Liver (tissue), 8 donors: ENCODE measurements at regions not wholly inside any gene's neighbourhood (a gene's known extent, or its start where the extent isn't known, plus 50 kb on each side); places are given as distances from the start of the nearest gene placed in this dataset.

Experiments
- DNase-seq: peaks from one replicate; pipeline ENCODE4 v3.0.0-alpha.2; 2017; ENCODE audit warnings: low spot score
- H3K27ac ChIP-seq, 2 donors: one replicate each; pipeline ENCODE4 v1.7.0; 2013; ENCODE audit warnings: inconsistent platforms in 2 of 2, low read length in 2 of 2, control low read depth in 1 of 2, low read depth in 1 of 2, mild to moderate bottlenecking in 1 of 2
- H3K27me3 ChIP-seq, 4 donors: one replicate each; pipeline versions ENCODE4 v1.6.1 to v1.7.0; 2013; ENCODE audit warnings: low read length in 3 of 4, inconsistent platforms in 1 of 4, mild to moderate bottlenecking in 1 of 4, moderate library complexity in 1 of 4; ENCODE audit not compliant: control insufficient read depth in 4 of 4, insufficient read depth in 4 of 4
- H3K36me3 ChIP-seq, 4 donors: one replicate each; pipeline versions ENCODE4 v1.6.1 to v1.7.0; 2013; ENCODE audit warnings: low read length in 3 of 4, mild to moderate bottlenecking in 3 of 4, low read depth in 1 of 4, moderate library complexity in 1 of 4; ENCODE audit not compliant: control insufficient read depth in 4 of 4, insufficient read depth in 3 of 4
- H3K4me1 ChIP-seq, 4 donors: one replicate each; pipeline versions ENCODE4 v1.6.1 to v1.7.0; 2013; ENCODE audit warnings: low read length in 3 of 4, mild to moderate bottlenecking in 3 of 4, moderate library complexity in 1 of 4; ENCODE audit not compliant: control insufficient read depth in 4 of 4, insufficient read depth in 4 of 4
- H3K4me3 ChIP-seq, 3 donors: one replicate each; pipeline versions ENCODE4 v1.6.1 to v1.7.0; 2013; ENCODE audit warnings: low read length in 3 of 3, control low read depth in 1 of 3, low read depth in 1 of 3, mild to moderate bottlenecking in 1 of 3
- H3K9ac ChIP-seq, 2 donors: one replicate each; pipeline ENCODE4 v1.7.0; 2013; ENCODE audit warnings: low read length in 2 of 2, mild to moderate bottlenecking in 2 of 2, moderate library complexity in 2 of 2, control low read depth in 1 of 2, low read depth in 1 of 2
- H3K9me3 ChIP-seq, 4 donors: one replicate each; pipeline versions ENCODE4 v1.6.1 to v1.7.0; 2013; ENCODE audit warnings: low read length in 3 of 4; ENCODE audit not compliant: control insufficient read depth in 4 of 4
- ATF3 ChIP-seq: IDR thresholded peaks from 2 replicates; pipeline ENCODE4 v1.6.1; 2016; ENCODE audit warnings: antibody characterized with exemption
- CTCF ChIP-seq: fragments of 150-350 bp; IDR thresholded peaks from 2 replicates; pipeline ENCODE4 v1.5.1; 2017; ENCODE audit warnings: improper control_type of control experiment, low read depth, low read length; ENCODE audit not compliant: missing input control
- EGR1 ChIP-seq, 2 donors: IDR thresholded peaks; 2 replicates each; pipeline ENCODE4 v1.6.1; 2016 to 2018; ENCODE audit warnings: antibody characterized with exemption in 2 of 2, low read depth in 2 of 2
- FOXA1 ChIP-seq: IDR thresholded peaks from 2 replicates; pipeline ENCODE4 v1.6.1; 2016; ENCODE audit warnings: antibody characterized with exemption
- FOXA2 ChIP-seq: IDR thresholded peaks from 2 replicates; pipeline ENCODE4 v1.6.1; 2016; ENCODE audit warnings: antibody characterized with exemption
- GABPA ChIP-seq, 2 donors: IDR thresholded peaks in 1 of 2; conservative IDR thresholded peaks in 1 of 2; 2 replicates each; pipeline ENCODE4 v1.6.1; 2016; ENCODE audit warnings: antibody characterized with exemption in 2 of 2, mild to moderate bottlenecking in 1 of 2, moderate library complexity in 1 of 2
- HNF4A ChIP-seq, 2 donors: conservative IDR thresholded peaks; 2 replicates each; pipeline ENCODE4 v1.6.1; 2016; ENCODE audit warnings: antibody characterized with exemption in 2 of 2, mild to moderate bottlenecking in 2 of 2
- HNF4G ChIP-seq: IDR thresholded peaks from 2 replicates; pipeline ENCODE4 v1.6.1; 2016; ENCODE audit warnings: antibody characterized with exemption
- JUND ChIP-seq, 2 donors: IDR thresholded peaks; 2 replicates each; pipeline ENCODE4 v1.6.1; 2016; ENCODE audit warnings: antibody characterized with exemption in 2 of 2
- MAX ChIP-seq: IDR thresholded peaks from 2 replicates; pipeline ENCODE4 v1.6.1; 2016; ENCODE audit warnings: antibody characterized with exemption
- NR2F2 ChIP-seq: IDR thresholded peaks from 2 replicates; pipeline ENCODE4 v1.6.1; 2016; ENCODE audit warnings: antibody characterized with exemption
- RAD21 ChIP-seq, 2 donors: IDR thresholded peaks; 2 replicates each; pipeline ENCODE4 v1.6.1; 2016; ENCODE audit warnings: antibody characterized with exemption in 2 of 2, mild to moderate bottlenecking in 2 of 2
- REST ChIP-seq: IDR thresholded peaks from 2 replicates; pipeline ENCODE4 v1.6.1; 2016; ENCODE audit warnings: antibody characterized with exemption, mild to moderate bottlenecking
- RXRA ChIP-seq, 2 donors: IDR thresholded peaks; 2 replicates each; pipeline ENCODE4 v1.6.1; 2017 to 2018; ENCODE audit warnings: antibody characterized with exemption in 2 of 2, mild to moderate bottlenecking in 1 of 2
- SP1 ChIP-seq: IDR thresholded peaks from 2 replicates; pipeline ENCODE4 v1.6.1; 2018; ENCODE audit warnings: antibody characterized with exemption, mild to moderate bottlenecking
- TAF1 ChIP-seq: conservative IDR thresholded peaks from 2 replicates; pipeline ENCODE4 v1.6.1; 2016; ENCODE audit warnings: antibody characterized with exemption, mild to moderate bottlenecking
- YY1 ChIP-seq: IDR thresholded peaks from 2 replicates; pipeline ENCODE4 v1.6.1; 2016; ENCODE audit warnings: antibody characterized with exemption, mild to moderate bottlenecking
- WGBS: extraction: QIAGEN DNeasy Blood & Tissue Kit; methylation state at CpG from one replicate; pipeline ENCODE4 v1.1.7; 2013; 5-methylcytosine and 5-hydroxymethylcytosine counted together
- donor health status: healthy.
- donor health status: healthy.
- donor health status: healthy.
- donor health status: healthy.
- donor health status: healthy.

GRCh38 chr22:46043339-46043738 is 66.4 kb upstream of the WNT7B start:
- H3K4me1 ChIP-seq, result peaks cover 7 to 47% (median 34%) of the 10 kb centered on the region in 4 donors
- H3K36me3 ChIP-seq, result no peaks in the 10 kb centered on the region
- no peaks in the 10 kb centered on the region for H3K27me3 ChIP-seq
- no peak for DNase-seq
- H3K9ac ChIP-seq, result peak overlapping the region in 1 of 2 donors; percentile 36
- peak overlapping the region; percentile 75 to 86 for H3K27ac ChIP-seq
- H3K4me3 ChIP-seq, result no peak overlapping the region
- 86% methylated on average over 7 of the region's 7 CpGs for WGBS
- TF ChIP-seq NR2F2 (no peak), EGR1 (IDR thresholded peaks at IDR 0.05; ENCODE audit: low read depth in 2 of 2) (no peak), JUND (IDR thresholded peaks at IDR 0.05) (no peak), CTCF (no peak), RAD21 (IDR thresholded peaks at IDR 0.05) (no peak), FOXA1 (no peak), REST (no peak), RXRA (IDR thresholded peaks at IDR 0.05) (no peak), GABPA (IDR thresholded peaks at IDR 0.05 in 1 of 2, conservative IDR thresholded peaks at IDR 0.05 in 1 of 2) (no peak), YY1 (no peak), FOXA2 (no peak), TAF1 (no peak), HNF4G (no peak), MAX (no peak), ATF3 (no peak), HNF4A (conservative IDR thresholded peaks at IDR 0.05) (no peak)
- H3K9me3 ChIP-seq, result no peaks in the 10 kb centered on the region

- H3K4me1 ChIP-seq, result peaks cover 7 to 47% (median 34%) of the 10 kb centered on the region in 4 donors
- H3K9ac ChIP-seq, result peak overlapping the region; percentile 36 to 99
- 23% methylated on average over 28 of the region's 28 CpGs for WGBS
- peak; percentile 69 for TF ChIP-seq FOXA1
- TF ChIP-seq GABPA (IDR thresholded peaks at IDR 0.05 in 1 of 2, conservative IDR thresholded peaks at IDR 0.05 in 1 of 2), result no peak
- peak; percentile 61 for TF ChIP-seq FOXA2
- no peak for TF ChIP-seq CTCF
- no peak for TF ChIP-seq SP1
- TF ChIP-seq REST, result no peak
- TF ChIP-seq EGR1 (IDR thresholded peaks at IDR 0.05; ENCODE audit: low read depth in 2 of 2), result no peak
- no peak for TF ChIP-seq TAF1
- no peak for TF ChIP-seq RAD21 (IDR thresholded peaks at IDR 0.05)
- TF ChIP-seq YY1, result peak; percentile 60
- TF ChIP-seq RXRA (IDR thresholded peaks at IDR 0.05), result no peak
These were observed 67.1 kb upstream of the WNT7B start for GRCh38 chr22:46043816-46044620.

More at GRCh38 chr22:46043816-46044620, 67.1 kb upstream of the WNT7B start:
- DNase-seq, result no peak
- Histone ChIP-seq H3K27me3 (no peaks in the 10 kb centered on the region), H3K36me3 (no peaks in the 10 kb centered on the region), H3K4me3 (peak overlapping the region; percentile 56 to 75 (median 65)), H3K27ac (peak overlapping the region; percentile 75 to 86), H3K9me3 (no peaks in the 10 kb centered on the region)
